ENCODE measurements at regions not wholly inside any gene's neighbourhood (a gene's known extent, or its start where the extent isn't known, plus 50 kb on each side); places are given as distances from the start of the nearest gene placed in this dataset.

DNA sequence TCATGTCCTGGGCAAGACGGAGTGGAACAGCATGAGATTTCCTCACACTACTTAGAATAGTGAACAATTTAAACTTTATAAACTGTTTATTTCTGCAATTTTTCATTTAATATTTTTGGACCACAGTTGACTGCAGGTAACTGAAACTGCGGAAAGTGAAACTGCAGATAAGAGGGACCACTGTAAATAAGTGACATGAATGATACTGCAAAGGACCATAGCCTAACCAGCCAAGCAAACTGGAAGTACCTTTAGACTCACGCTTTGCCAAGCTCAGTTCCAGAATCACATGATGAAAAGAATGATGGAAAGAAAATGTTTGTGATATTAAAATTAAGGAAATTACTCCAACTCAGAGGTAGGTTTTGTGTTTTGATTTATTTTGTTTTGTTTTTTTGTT lies 94.6 kb upstream of the ITGA4 start:
- no peak for DNase-seq
- TF ChIP-seq, protein P1, sequence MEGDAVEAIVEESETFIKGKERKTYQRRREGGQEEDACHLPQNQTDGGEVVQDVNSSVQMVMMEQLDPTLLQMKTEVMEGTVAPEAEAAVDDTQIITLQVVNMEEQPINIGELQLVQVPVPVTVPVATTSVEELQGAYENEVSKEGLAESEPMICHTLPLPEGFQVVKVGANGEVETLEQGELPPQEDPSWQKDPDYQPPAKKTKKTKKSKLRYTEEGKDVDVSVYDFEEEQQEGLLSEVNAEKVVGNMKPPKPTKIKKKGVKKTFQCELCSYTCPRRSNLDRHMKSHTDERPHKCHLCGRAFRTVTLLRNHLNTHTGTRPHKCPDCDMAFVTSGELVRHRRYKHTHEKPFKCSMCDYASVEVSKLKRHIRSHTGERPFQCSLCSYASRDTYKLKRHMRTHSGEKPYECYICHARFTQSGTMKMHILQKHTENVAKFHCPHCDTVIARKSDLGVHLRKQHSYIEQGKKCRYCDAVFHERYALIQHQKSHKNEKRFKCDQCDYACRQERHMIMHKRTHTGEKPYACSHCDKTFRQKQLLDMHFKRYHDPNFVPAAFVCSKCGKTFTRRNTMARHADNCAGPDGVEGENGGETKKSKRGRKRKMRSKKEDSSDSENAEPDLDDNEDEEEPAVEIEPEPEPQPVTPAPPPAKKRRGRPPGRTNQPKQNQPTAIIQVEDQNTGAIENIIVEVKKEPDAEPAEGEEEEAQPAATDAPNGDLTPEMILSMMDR (IDR thresholded peaks at IDR 0.05) = no peak
- Histone ChIP-seq H3K4me1 (no peaks in the 10 kb centered on the region), H3K4me3 (no peak overlapping the region), H3K9me3 (no peaks in the 10 kb centered on the region), H3K36me3 (no peaks in the 10 kb centered on the region), H3K27ac (no peak overlapping the region), H3K27me3 (no peaks in the 10 kb centered on the region)
- intact Hi-C loops (cut with DNase I; ENCODE audit: low total_unique reads) = no loop called here

DNA sequence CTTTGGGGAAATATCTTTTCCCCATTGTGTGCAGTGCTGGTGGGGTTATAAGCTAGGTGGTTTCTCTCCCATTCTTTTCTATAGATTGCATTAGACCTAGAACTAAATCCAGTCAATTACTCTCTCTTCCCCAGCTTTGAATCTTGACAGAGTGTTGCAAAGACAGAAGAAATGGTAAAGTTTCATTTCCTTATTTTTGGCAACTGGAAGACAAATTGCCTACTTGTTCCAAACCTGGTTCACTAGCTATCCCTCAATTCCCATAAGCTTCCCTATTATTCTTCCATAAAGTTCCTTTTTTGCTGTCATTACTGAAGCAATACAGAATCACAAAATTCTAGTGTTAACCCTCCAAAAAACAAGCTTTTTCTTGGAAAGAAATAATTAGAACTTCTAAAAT lies 94.0 kb upstream of the ITGA4 start:
- Histone ChIP-seq H3K27ac (no peak overlapping the region), H3K4me3 (no peak overlapping the region), H3K9me3 (no peaks in the 10 kb centered on the region), H3K4me1 (no peaks in the 10 kb centered on the region), H3K36me3 (no peaks in the 10 kb centered on the region), H3K27me3 (no peaks in the 10 kb centered on the region)
- DNase-seq = no peak
- intact Hi-C loops (cut with DNase I; ENCODE audit: low total_unique reads) = no loop called here
- TF ChIP-seq, protein P1 (IDR thresholded peaks at IDR 0.05) = no peak

DNA sequence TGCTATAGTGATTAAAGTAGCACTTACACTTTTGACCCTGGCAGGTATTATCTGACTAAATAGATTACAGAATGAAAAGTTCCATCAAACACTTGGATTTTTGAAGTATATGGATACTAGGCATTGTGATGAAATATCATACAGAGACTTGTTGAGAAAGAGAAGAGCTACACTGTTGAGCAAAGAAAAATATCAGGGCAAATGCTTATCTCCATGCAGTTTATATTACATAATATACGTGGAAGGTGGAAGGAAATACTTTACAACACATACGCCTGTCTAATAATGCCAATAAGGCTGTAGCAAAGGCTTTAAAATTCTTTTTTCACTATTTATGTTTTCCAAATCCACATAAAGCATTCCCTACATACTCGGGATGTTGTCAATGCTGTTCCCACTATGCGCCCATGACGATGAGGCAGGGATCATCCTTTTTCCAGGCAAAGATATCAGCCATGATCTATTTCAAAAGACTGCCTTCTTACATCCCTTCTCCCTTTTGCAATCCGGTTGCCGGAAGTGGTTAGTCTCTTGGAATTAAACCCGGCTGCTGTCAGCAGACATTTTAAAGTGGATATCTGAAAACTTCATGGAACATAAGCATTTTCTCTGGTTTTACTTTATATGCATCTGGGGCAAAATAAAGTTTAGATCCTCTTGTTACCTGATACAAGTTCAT lies 92.6 kb upstream of the ITGA4 start:
- TF ChIP-seq, protein P1 (IDR thresholded peaks at IDR 0.05) = no peak
- Histone ChIP-seq H3K4me3 (no peak overlapping the region), H3K27me3 (no peaks in the 10 kb centered on the region), H3K4me1 (no peaks in the 10 kb centered on the region), H3K36me3 (no peaks in the 10 kb centered on the region), H3K27ac (no peak overlapping the region), H3K9me3 (no peaks in the 10 kb centered on the region)
- intact Hi-C loops (cut with DNase I; ENCODE audit: low total_unique reads) = no loop called here
- DNase-seq = no peak

DNA sequence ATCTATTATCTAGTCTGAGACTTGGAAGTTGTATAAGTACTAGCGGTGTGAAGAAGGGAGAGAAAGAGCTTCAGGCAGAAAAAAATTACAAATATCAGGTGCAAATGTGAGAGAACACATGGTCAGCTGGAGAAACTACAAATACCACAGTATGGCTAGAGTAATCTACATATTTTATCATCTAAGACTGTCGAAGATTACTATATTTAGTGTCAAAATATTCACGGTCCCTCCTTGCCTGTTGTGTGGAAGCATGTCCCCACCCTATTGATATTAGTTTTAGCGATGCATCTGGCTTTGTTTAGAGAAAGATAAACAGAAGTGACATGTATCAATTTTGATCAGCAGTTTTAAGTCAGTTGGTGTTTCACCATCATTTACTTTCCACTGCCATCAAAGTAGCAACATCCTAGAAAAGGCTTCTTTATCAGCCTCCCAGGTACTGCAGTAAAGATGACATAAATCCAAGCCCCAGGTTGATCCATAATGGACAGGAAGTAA lies 90.5 kb upstream of the ITGA4 start:
- TF ChIP-seq, protein P1 (IDR thresholded peaks at IDR 0.05) = no peak
- intact Hi-C loops (cut with DNase I; ENCODE audit: low total_unique reads) = no loop called here
- H3K9me3 ChIP-seq = no peaks in the 10 kb centered on the region
- H3K27me3 ChIP-seq = no peaks in the 10 kb centered on the region
- no peak overlapping the region for H3K27ac ChIP-seq
- H3K4me3 ChIP-seq = no peak overlapping the region
- DNase-seq = no peak
- H3K4me1 ChIP-seq = peaks cover 0 to 7% (median 2%) of the 10 kb centered on the region in 4 donors
- H3K36me3 ChIP-seq = no peaks in the 10 kb centered on the region

DNA sequence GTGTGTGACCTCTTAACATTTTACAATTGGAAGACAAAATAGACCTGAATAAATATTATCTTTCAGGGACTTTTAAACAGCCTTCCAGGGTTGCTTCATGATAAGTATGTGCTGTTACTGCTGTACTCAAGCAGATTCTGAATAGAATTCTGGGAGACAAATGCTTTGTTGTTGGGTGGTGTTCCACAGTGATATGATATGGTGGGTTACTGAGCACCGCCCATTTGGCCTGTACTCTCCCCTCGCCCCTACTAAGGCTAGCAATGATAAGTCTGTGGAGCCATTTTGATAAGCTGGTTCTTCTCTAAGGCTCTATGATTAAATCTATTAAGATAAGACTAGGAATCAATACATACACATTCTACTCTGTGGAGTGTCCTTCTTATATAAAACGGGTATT lies 89.8 kb upstream of the ITGA4 start:
- no peaks in the 10 kb centered on the region for H3K27me3 ChIP-seq
- H3K9me3 ChIP-seq = no peaks in the 10 kb centered on the region
- peaks cover 0 to 14% (median 4%) of the 10 kb centered on the region in 4 donors for H3K4me1 ChIP-seq
- intact Hi-C loops (cut with DNase I; ENCODE audit: low total_unique reads) = no loop called here
- H3K36me3 ChIP-seq = no peaks in the 10 kb centered on the region
- no peak for DNase-seq
- no peak overlapping the region for H3K4me3 ChIP-seq
- H3K27ac ChIP-seq = no peak overlapping the region
- TF ChIP-seq, protein P1 (IDR thresholded peaks at IDR 0.05) = no peak

Data from tibial artery (tissue), 4 donors.